ENCODE measurements at regions not wholly inside any gene's neighbourhood (a gene's known extent, or its start where the extent isn't known, plus 50 kb on each side); places are given as distances from the start of the nearest gene placed in this dataset.

DNA sequence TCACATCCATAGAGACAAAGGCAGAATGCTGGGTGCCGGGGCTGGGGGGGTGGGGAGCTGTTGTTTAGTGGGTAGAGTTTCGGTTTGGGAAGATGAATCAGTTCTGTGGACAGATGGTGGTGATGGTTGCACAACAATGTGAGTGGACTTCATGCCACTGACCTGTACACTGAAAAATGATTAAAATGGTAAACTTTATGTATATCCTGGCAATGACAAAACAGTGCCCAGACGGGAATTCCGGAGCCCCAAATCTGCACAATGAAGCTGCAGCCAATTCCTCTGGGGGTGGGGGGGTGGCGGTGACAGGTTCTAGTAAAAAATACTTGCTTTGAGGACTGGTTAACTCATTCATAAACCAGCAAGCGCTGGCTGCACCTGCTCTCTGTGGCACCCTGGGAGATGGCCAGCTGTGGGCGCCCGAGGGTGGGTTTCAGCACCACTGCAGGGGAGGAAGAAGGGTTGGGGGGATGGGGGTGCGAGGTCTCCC lies 81.8 kb upstream of the HPCAL1 start:
- H3K27me3 ChIP-seq: no peaks in the 10 kb centered on the region
- H3K4me2 ChIP-seq: no peak overlapping the region
- no peaks in the 10 kb centered on the region for H3K9me2 ChIP-seq (replicated peaks; ENCODE audit: insufficient read depth)
- H2AFZ ChIP-seq: no peak overlapping the region
- H3K9me3 ChIP-seq (ENCODE audit: low read depth): no peaks in the 10 kb centered on the region
- no peaks in the 10 kb centered on the region for H3K36me3 ChIP-seq (replicated peaks; ENCODE audit: insufficient read depth, low read depth)
- H3K4me3 ChIP-seq: no peak overlapping the region
- no peaks in the 10 kb centered on the region for H3K79me2 ChIP-seq
- H3K4me1 ChIP-seq (ENCODE audit: insufficient read depth): peaks cover 8% of the 10 kb centered on the region
- no peak for DNase-seq (ENCODE audit: low spot score)
- H3K27ac ChIP-seq: no peak overlapping the region
- H4K20me1 ChIP-seq (ENCODE audit: insufficient read depth, poor library complexity, severe bottlenecking): no peaks in the 10 kb centered on the region
- no peak for TF ChIP-seq EZH2phosphoT487 (IDR thresholded peaks at IDR 0.05; ENCODE audit: low read depth, severe bottlenecking, unreplicated experiment)
- no peak for TF ChIP-seq EZH2 (IDR thresholded peaks at IDR 0.05; ENCODE audit: borderline replicate concordance)
- TF ChIP-seq, protein P1, sequence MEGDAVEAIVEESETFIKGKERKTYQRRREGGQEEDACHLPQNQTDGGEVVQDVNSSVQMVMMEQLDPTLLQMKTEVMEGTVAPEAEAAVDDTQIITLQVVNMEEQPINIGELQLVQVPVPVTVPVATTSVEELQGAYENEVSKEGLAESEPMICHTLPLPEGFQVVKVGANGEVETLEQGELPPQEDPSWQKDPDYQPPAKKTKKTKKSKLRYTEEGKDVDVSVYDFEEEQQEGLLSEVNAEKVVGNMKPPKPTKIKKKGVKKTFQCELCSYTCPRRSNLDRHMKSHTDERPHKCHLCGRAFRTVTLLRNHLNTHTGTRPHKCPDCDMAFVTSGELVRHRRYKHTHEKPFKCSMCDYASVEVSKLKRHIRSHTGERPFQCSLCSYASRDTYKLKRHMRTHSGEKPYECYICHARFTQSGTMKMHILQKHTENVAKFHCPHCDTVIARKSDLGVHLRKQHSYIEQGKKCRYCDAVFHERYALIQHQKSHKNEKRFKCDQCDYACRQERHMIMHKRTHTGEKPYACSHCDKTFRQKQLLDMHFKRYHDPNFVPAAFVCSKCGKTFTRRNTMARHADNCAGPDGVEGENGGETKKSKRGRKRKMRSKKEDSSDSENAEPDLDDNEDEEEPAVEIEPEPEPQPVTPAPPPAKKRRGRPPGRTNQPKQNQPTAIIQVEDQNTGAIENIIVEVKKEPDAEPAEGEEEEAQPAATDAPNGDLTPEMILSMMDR (IDR thresholded peaks at IDR 0.05; ENCODE audit: poor library complexity): no peak
- 88% methylated on average over 9 of the region's 9 CpGs for WGBS (ENCODE audit: low lambda C conversion rate, missing lambda C conversion rate)

DNA sequence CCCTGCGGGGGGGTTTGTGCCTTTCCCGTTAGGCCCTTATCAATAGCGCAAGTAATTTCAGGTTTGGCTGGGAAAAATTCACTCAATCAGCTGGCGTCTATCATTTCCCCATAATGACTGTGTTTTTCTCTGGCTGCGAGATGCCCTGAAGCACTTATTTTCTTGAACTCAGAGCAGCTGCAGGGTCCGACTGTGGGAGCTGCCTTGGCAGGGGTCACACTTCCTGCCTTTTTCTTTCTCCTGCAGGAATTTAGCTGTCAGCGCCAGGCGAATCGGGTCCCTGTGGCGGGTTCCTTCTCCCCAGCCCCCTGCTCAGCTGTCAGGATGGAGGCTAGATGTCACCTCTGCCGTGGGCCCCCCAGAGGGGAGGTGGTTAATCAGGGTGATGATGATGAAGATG lies 81.3 kb upstream of the HPCAL1 start:
- peaks cover 13% of the 10 kb centered on the region for H3K4me1 ChIP-seq (ENCODE audit: insufficient read depth)
- no peaks in the 10 kb centered on the region for H3K9me2 ChIP-seq (replicated peaks; ENCODE audit: insufficient read depth)
- 92% methylated on average over 11 of the region's 11 CpGs for WGBS (ENCODE audit: low lambda C conversion rate, missing lambda C conversion rate)
- no peak overlapping the region for H3K4me3 ChIP-seq
- H3K9me3 ChIP-seq (ENCODE audit: low read depth): no peaks in the 10 kb centered on the region
- no peak overlapping the region for H3K27ac ChIP-seq
- TF ChIP-seq EZH2 (IDR thresholded peaks at IDR 0.05; ENCODE audit: borderline replicate concordance): no peak
- TF ChIP-seq, protein P1 (IDR thresholded peaks at IDR 0.05; ENCODE audit: poor library complexity): no peak
- no peak for TF ChIP-seq EZH2phosphoT487 (IDR thresholded peaks at IDR 0.05; ENCODE audit: low read depth, severe bottlenecking, unreplicated experiment)
- no peaks in the 10 kb centered on the region for H3K79me2 ChIP-seq
- H2AFZ ChIP-seq: no peak overlapping the region
- H3K4me2 ChIP-seq: no peak overlapping the region
- H4K20me1 ChIP-seq (ENCODE audit: insufficient read depth, poor library complexity, severe bottlenecking): no peaks in the 10 kb centered on the region
- DNase-seq (ENCODE audit: low spot score): no peak
- no peaks in the 10 kb centered on the region for H3K27me3 ChIP-seq
- no peaks in the 10 kb centered on the region for H3K36me3 ChIP-seq (replicated peaks; ENCODE audit: insufficient read depth, low read depth)

DNA sequence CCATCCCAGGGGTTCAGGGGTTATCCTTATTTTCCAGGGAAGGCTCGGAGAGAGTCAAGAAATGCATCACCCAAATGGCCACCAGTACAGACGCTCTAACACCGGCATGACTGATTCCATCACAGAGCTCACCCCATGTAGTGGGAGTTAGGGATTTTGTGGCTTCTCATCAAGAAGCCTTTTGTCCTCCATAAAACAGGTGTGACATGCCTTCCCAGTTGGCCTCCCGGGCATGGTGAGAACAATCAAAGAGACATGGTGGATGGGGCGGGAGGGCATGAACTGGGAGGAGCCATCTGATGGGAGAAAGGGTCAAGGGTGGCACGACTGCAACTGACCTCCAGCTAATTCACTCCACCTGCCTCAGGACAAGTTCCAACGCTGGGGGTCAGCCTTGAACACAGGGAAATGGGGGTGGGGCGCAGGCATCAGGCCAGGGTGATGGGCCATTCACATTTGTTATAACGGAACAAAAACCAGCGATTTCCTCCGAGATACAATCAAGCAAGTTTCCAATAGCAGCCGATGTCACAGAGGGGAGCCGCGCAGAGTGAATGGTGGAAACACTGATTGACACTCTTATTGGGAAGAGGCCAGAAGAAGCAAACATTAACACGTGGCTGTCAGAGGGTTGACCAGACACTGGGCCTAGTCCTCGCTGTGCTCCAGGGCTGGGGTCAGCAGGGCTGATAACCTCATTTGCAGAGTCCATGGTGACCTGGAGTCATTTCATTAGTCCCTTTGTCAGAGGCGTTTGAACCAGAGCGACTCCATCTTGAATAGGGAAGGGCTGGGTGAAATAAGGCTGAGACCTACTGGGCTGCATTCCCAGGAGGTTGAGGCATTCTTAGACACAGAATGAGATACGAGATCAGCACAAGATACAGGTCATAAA lies 80.5 kb upstream of the HPCAL1 start:
- WGBS (ENCODE audit: low lambda C conversion rate, missing lambda C conversion rate): 84% methylated on average over 19 of the region's 19 CpGs
- Histone ChIP-seq H3K79me2 (no peaks in the 10 kb centered on the region), H3K4me2 (no peak overlapping the region), H4K20me1 (ENCODE audit: insufficient read depth, poor library complexity, severe bottlenecking) (no peaks in the 10 kb centered on the region), H3K9me3 (ENCODE audit: low read depth) (no peaks in the 10 kb centered on the region), H3K4me3 (no peak overlapping the region), H3K27ac (no peak overlapping the region), H3K27me3 (no peaks in the 10 kb centered on the region), H2AFZ (no peak overlapping the region), H3K9me2 (replicated peaks; ENCODE audit: insufficient read depth) (no peaks in the 10 kb centered on the region), H3K36me3 (replicated peaks; ENCODE audit: insufficient read depth, low read depth) (no peaks in the 10 kb centered on the region), H3K4me1 (ENCODE audit: insufficient read depth) (peaks cover 14% of the 10 kb centered on the region)
- DNase-seq (ENCODE audit: low spot score): no peak
- TF ChIP-seq, protein P1 (IDR thresholded peaks at IDR 0.05; ENCODE audit: poor library complexity): no peak

All from hepatocyte (in vitro differentiated cells).